Liver (tissue), 3 donors: ENCODE measurements at regions not wholly inside any gene's neighbourhood (a gene's known extent, or its start where the extent isn't known, plus 50 kb on each side); places are given as distances from the start of the nearest gene placed in this dataset.

ENCODE experiments used
- CTCF ChIP-seq: fragments of 150-350 bp; IDR thresholded peaks from 2 replicates; pipeline ENCODE4 v1.5.1; 2017; ENCODE audit warnings: improper control_type of control experiment, low read depth, low read length; ENCODE audit not compliant: missing input control
- EGR1 ChIP-seq, 2 donors: IDR thresholded peaks; 2 replicates each; pipeline ENCODE4 v1.6.1; 2016 to 2018; ENCODE audit warnings: antibody characterized with exemption in 2 of 2, low read depth in 2 of 2
- FOXA1 ChIP-seq: IDR thresholded peaks from 2 replicates; pipeline ENCODE4 v1.6.1; 2016; ENCODE audit warnings: antibody characterized with exemption
- GABPA ChIP-seq, 2 donors: IDR thresholded peaks in 1 of 2; conservative IDR thresholded peaks in 1 of 2; 2 replicates each; pipeline ENCODE4 v1.6.1; 2016; ENCODE audit warnings: antibody characterized with exemption in 2 of 2, mild to moderate bottlenecking in 1 of 2, moderate library complexity in 1 of 2
- JUND ChIP-seq, 2 donors: IDR thresholded peaks; 2 replicates each; pipeline ENCODE4 v1.6.1; 2016; ENCODE audit warnings: antibody characterized with exemption in 2 of 2
- MAX ChIP-seq: IDR thresholded peaks from 2 replicates; pipeline ENCODE4 v1.6.1; 2016; ENCODE audit warnings: antibody characterized with exemption
- RAD21 ChIP-seq, 2 donors: IDR thresholded peaks; 2 replicates each; pipeline ENCODE4 v1.6.1; 2016; ENCODE audit warnings: antibody characterized with exemption in 2 of 2, mild to moderate bottlenecking in 2 of 2
- REST ChIP-seq: IDR thresholded peaks from 2 replicates; pipeline ENCODE4 v1.6.1; 2016; ENCODE audit warnings: antibody characterized with exemption, mild to moderate bottlenecking
- RXRA ChIP-seq, 2 donors: IDR thresholded peaks; 2 replicates each; pipeline ENCODE4 v1.6.1; 2017 to 2018; ENCODE audit warnings: antibody characterized with exemption in 2 of 2, mild to moderate bottlenecking in 1 of 2
- SP1 ChIP-seq: IDR thresholded peaks from 2 replicates; pipeline ENCODE4 v1.6.1; 2018; ENCODE audit warnings: antibody characterized with exemption, mild to moderate bottlenecking
- TAF1 ChIP-seq: conservative IDR thresholded peaks from 2 replicates; pipeline ENCODE4 v1.6.1; 2016; ENCODE audit warnings: antibody characterized with exemption, mild to moderate bottlenecking
- YY1 ChIP-seq: IDR thresholded peaks from 2 replicates; pipeline ENCODE4 v1.6.1; 2016; ENCODE audit warnings: antibody characterized with exemption, mild to moderate bottlenecking
- donor health status: healthy.
- donor health status: healthy.

GRCh38 chr9:135226369-135227050 lies 139.0 kb downstream of the OLFM1 start:
- TF ChIP-seq RAD21 (IDR thresholded peaks at IDR 0.05) (no peak), CTCF (no peak), MAX (no peak), GABPA (IDR thresholded peaks at IDR 0.05 in 1 of 2, conservative IDR thresholded peaks at IDR 0.05 in 1 of 2) (no peak), JUND (IDR thresholded peaks at IDR 0.05) (no peak), RXRA (IDR thresholded peaks at IDR 0.05) (no peak), REST (no peak), YY1 (no peak), FOXA1 (no peak), EGR1 (IDR thresholded peaks at IDR 0.05; ENCODE audit: low read depth in 2 of 2) (no peak), TAF1 (no peak), SP1 (no peak)
